ENCODE measurements at regions not wholly inside any gene's neighbourhood (a gene's known extent, or its start where the extent isn't known, plus 50 kb on each side); places are given as distances from the start of the nearest gene placed in this dataset.
"Not testable (repeated sequence)": the region's sequence is repeated elsewhere in the genome, so short reads cannot be mapped to it uniquely, and the experiment has no call there.

- DNase-seq (no peak), ATAC-seq (ENCODE audit: low read depth) (no peak)
- POLR2A ChIA-PET, result no interaction called here
- intact Hi-C loops (cut with micrococcal nuclease), result no loop called here
- Mint-ChIP-seq H3K4me3 (peak overlapping the region; percentile 83), H3K9me3 (no peaks in the 10 kb centered on the region), H3K27ac (peak overlapping the region; percentile 27), H3K36me3 (ENCODE audit: low read depth) (no peaks in the 10 kb centered on the region), H3K27me3 (peaks cover 9% of the 10 kb centered on the region), H3K4me1 (peaks cover 21% of the 10 kb centered on the region)
- TF ChIP-seq CTCF (IDR thresholded peaks at IDR 0.05), result no peak
- CTCF ChIA-PET, result no interaction called here
Measured at GRCh38 chr6:27791182-27791943, 120.8 kb downstream of the OR2B2 start.

DNA sequence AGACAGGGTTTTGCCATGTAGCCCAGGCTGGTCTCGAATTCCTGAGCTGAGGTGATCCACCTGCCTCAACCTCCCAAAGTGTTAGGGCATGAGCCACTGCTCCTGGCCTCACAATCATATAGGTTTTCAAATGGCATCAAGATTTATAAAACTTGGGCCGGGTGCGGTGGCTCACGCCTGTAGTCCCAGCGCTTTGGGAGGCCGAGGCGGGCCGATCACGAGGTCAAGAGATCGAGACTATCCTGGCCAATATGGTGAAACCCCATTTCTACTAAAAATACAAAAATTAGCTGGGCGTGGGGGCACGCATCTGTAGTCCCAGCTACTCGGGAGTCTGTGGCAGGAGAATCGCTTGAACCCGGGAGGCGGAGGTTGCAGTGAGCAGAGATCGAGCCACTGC lies 123.8 kb downstream of the OR2B2 start:
- ATAC-seq (ENCODE audit: low read depth); H3K36me3 Mint-ChIP-seq (ENCODE audit: low read depth); H3K27ac Mint-ChIP-seq; DNase-seq; POLR2A ChIA-PET; H3K9me3 Mint-ChIP-seq; H3K4me3 Mint-ChIP-seq; intact Hi-C loops (cut with micrococcal nuclease): not testable (repeated sequence)
- Mint-ChIP-seq H3K27me3 (peaks cover 14% of the 10 kb centered on the region), H3K4me1 (peaks cover 19% of the 10 kb centered on the region)
- CTCF ChIA-PET, result interaction anchor here (1.3 to 2.4 kb wide), 2 partner anchors 9 to 16 kb away, joined by 4 to 18 read pairs; no protein-coding TSS in a partner anchor

GRCh38 chr6:27786048-27786447 lies 126.1 kb downstream of the OR2B2 start:
- intact Hi-C loops (cut with micrococcal nuclease), result no loop called here
- CTCF ChIA-PET, result interaction anchor here (1.2 to 1.4 kb wide), 2 partner anchors 10 to 13 kb away, joined by 3 to 6 read pairs; no protein-coding TSS in a partner anchor
- no peak for ATAC-seq (ENCODE audit: low read depth)
- DNase-seq, result no peak
- Mint-ChIP-seq H3K27ac (no peak overlapping the region), H3K36me3 (ENCODE audit: low read depth) (no peaks in the 10 kb centered on the region), H3K9me3 (no peaks in the 10 kb centered on the region), H3K4me3 (no peak overlapping the region), H3K27me3 (peaks cover 8% of the 10 kb centered on the region), H3K4me1 (no peaks in the 10 kb centered on the region)
- no peak for TF ChIP-seq CTCF (IDR thresholded peaks at IDR 0.05)
- POLR2A ChIA-PET, result interaction anchor here (0.6 kb wide), 1 partner anchor 433 kb away, joined by 4 read pairs; no protein-coding TSS in a partner anchor

- H3K4me3 Mint-ChIP-seq, result no peak overlapping the region
- ChIA-PET POLR2A (no interaction called here), CTCF (interaction anchor here (1.2 to 1.6 kb wide), 2 partner anchors 13 kb away, joined by 5 to 6 read pairs; no protein-coding TSS in a partner anchor)
- H3K27ac Mint-ChIP-seq, result no peak overlapping the region
- intact Hi-C loops (cut with micrococcal nuclease), result no loop called here
- DNase-seq, result no peak
- peaks cover 8% of the 10 kb centered on the region for H3K27me3 Mint-ChIP-seq
- no peaks in the 10 kb centered on the region for H3K36me3 Mint-ChIP-seq (ENCODE audit: low read depth)
- TF ChIP-seq CTCF (IDR thresholded peaks at IDR 0.05), result no peak
- H3K4me1 Mint-ChIP-seq, result no peaks in the 10 kb centered on the region
- H3K9me3 Mint-ChIP-seq, result no peaks in the 10 kb centered on the region
- ATAC-seq (ENCODE audit: low read depth), result no peak
Measured at GRCh38 chr6:27785294-27785693, 126.9 kb downstream of the OR2B2 start.

DNA sequence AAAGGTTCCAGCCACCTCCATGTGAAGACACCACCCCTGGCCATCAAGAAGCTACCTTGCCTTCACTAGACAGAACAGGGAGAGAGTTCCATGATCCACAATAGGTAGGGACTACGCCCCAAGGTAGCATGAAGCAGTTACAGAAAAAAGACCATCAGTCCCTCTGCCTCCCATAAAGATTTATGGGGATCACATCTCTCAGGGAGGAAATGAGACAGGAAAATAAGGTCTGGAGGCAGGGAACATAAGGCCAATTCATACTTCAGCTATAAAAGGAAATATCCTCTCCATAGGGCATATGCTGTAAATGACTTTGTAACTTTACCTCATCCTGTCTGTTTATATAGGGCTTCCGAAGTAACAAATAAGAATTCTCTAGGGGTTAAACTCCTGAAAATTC lies 129.4 kb downstream of the OR2B2 start:
- Mint-ChIP-seq H3K27ac (no peak overlapping the region), H3K27me3 (peaks cover 8% of the 10 kb centered on the region), H3K4me1 (no peaks in the 10 kb centered on the region), H3K4me3 (no peak overlapping the region), H3K9me3 (no peaks in the 10 kb centered on the region), H3K36me3 (ENCODE audit: low read depth) (no peaks in the 10 kb centered on the region)
- no peak for TF ChIP-seq CTCF (IDR thresholded peaks at IDR 0.05)
- DNase-seq (no peak), ATAC-seq (ENCODE audit: low read depth) (no peak)
- CTCF ChIA-PET, result no interaction called here
- POLR2A ChIA-PET, result no interaction called here
- intact Hi-C loops (cut with micrococcal nuclease), result no loop called here
